PC-9 (cell line): ENCODE measurements at regions not wholly inside any gene's neighbourhood (a gene's known extent, or its start where the extent isn't known, plus 50 kb on each side); places are given as distances from the start of the nearest gene placed in this dataset.

Source experiments
- BruUV-seq: library from RNA; stranded (reverse); fragments of 400-500 nt; replicated peaks from 2 replicates; lab custom pipeline; 2021; lab: Mats Ljungman, UMichigan
- CTCF ChIA-PET: fragments of 300-600 bp; sonication (Branson Sonifier 250); formaldehyde crosslinking; loops from one replicate; lab custom pipeline; 2022; ENCODE audit warnings: antibody characterized with exemption; lab: Charles Lee
- POLR2A ChIA-PET: fragments of 300-600 bp; sonication (Branson Sonifier 250); formaldehyde crosslinking; loops from one replicate; lab custom pipeline; 2022; ENCODE audit warnings: antibody characterized with exemption; ENCODE audit not compliant: unreplicated experiment; lab: Charles Lee
- DNase-seq, 2 experiments: peaks; one replicate each; pipeline versions ENCODE4 v3.0.0 to v3.0.0-alpha.2; 2015 to 2022; ENCODE audit warnings: mixed read lengths in 1 of 2
- H2AFZ ChIP-seq: fragments of 200-600 bp; sonication (generic); 2 replicates; pipeline ENCODE4 v1.8.1; 2017; ENCODE audit warnings: antibody characterized with exemption
- H3F3A ChIP-seq: fragments of 200-600 bp; sonication (generic); 2 replicates; pipeline ENCODE4 v1.8.1; 2017; ENCODE audit warnings: antibody characterized with exemption, mild to moderate bottlenecking, low read depth; ENCODE audit not compliant: insufficient read depth
- H3K27ac ChIP-seq: fragments of 200-600 bp; sonication (generic); 2 replicates; pipeline ENCODE4 v1.6.1; 2016; ENCODE audit warnings: mixed run types
- H3K27me3 ChIP-seq: fragments of 200-600 bp; sonication (generic); 2 replicates; pipeline ENCODE4 v1.6.1; 2016; ENCODE audit warnings: low read depth, mixed run types; ENCODE audit not compliant: insufficient read depth
- H3K36me3 ChIP-seq: fragments of 200-600 bp; sonication (generic); 2 replicates; pipeline ENCODE4 v1.6.1; 2016; ENCODE audit warnings: low read depth, mixed run types
- H3K4me1 ChIP-seq: fragments of 200-600 bp; sonication (generic); replicated peaks from 2 replicates; pipeline ENCODE4 v1.6.1; 2016; ENCODE audit warnings: mixed run types; ENCODE audit not compliant: insufficient read depth
- H3K4me2 ChIP-seq: fragments of 200-600 bp; sonication (generic); 2 replicates; pipeline ENCODE4 v1.6.1; 2017; ENCODE audit warnings: mixed run types
- H3K4me3 ChIP-seq: fragments of 200-600 bp; sonication (generic); 2 replicates; pipeline ENCODE4 v1.6.1; 2016; ENCODE audit warnings: mixed run types
- H3K79me2 ChIP-seq: fragments of 200-600 bp; sonication (generic); 2 replicates; pipeline ENCODE4 v1.6.1; 2017; ENCODE audit warnings: low read depth, mixed run types
- H3K9me2 ChIP-seq: fragments of 200-600 bp; sonication (generic); 2 replicates; pipeline ENCODE4 v1.8.1; 2017; ENCODE audit warnings: mild to moderate bottlenecking; ENCODE audit not compliant: insufficient read depth
- H3K9me3 ChIP-seq: fragments of 200-600 bp; sonication (generic); 2 replicates; pipeline ENCODE4 v1.8.1; 2016; ENCODE audit warnings: low read depth; ENCODE audit not compliant: insufficient read depth
- H4K20me1 ChIP-seq: fragments of 200-600 bp; sonication (generic); 2 replicates; pipeline ENCODE4 v1.8.1; 2017; ENCODE audit not compliant: insufficient read depth
- EZH2 ChIP-seq: fragments of 200-600 bp; sonication (generic); IDR thresholded peaks from 2 replicates; pipeline ENCODE4 v1.8.0; 2017; ENCODE audit warnings: antibody characterized with exemption, low read depth
- intact Hi-C: fragments of 100-400 bp; cut with micrococcal nuclease; formaldehyde crosslinking; loops from one replicate; pipeline ENCODE4 v1.10.0; 2022; ENCODE audit not compliant: unreplicated experiment
- TF ChIP-seq, protein P1 (sequence below): fragments of 200-600 bp; sonication (generic); conservative IDR thresholded peaks from 2 replicates; pipeline ENCODE4 v1.6.1; 2017; ENCODE audit warnings: mixed run types, antibody characterized with exemption, mild to moderate bottlenecking, moderate library complexity

DNA sequence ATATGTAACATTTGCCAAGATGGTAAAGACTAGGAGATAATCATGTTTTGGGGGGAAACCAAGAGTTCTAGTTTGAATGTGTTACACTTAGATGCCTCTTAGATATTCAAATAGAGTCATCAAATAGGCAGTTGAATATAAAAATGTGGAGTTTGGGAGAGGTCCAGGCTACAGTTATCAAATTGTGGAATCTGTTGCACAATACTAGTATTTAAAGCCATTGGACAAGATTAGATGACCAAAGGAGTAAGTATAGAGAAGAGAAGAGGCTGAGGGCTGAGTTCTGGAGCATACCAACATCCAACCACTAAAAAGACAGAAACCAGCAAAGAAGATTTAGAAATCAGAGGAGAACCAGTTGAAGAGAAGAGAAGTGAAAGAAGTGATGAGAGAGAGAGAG lies 72.7 kb downstream of the NAA11 start:
- no peak overlapping the region for H3K4me3 ChIP-seq
- H3K9me3 ChIP-seq, result no peaks in the 10 kb centered on the region
- H3K9me2 ChIP-seq, result no peaks in the 10 kb centered on the region
- no peak for TF ChIP-seq EZH2
- TF ChIP-seq, protein P1, sequence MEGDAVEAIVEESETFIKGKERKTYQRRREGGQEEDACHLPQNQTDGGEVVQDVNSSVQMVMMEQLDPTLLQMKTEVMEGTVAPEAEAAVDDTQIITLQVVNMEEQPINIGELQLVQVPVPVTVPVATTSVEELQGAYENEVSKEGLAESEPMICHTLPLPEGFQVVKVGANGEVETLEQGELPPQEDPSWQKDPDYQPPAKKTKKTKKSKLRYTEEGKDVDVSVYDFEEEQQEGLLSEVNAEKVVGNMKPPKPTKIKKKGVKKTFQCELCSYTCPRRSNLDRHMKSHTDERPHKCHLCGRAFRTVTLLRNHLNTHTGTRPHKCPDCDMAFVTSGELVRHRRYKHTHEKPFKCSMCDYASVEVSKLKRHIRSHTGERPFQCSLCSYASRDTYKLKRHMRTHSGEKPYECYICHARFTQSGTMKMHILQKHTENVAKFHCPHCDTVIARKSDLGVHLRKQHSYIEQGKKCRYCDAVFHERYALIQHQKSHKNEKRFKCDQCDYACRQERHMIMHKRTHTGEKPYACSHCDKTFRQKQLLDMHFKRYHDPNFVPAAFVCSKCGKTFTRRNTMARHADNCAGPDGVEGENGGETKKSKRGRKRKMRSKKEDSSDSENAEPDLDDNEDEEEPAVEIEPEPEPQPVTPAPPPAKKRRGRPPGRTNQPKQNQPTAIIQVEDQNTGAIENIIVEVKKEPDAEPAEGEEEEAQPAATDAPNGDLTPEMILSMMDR, result no peak
- no peak overlapping the region for H2AFZ ChIP-seq
- H4K20me1 ChIP-seq, result no peaks in the 10 kb centered on the region
- DNase-seq, result no peak
- H3K27me3 ChIP-seq, result no peaks in the 10 kb centered on the region
- H3K4me1 ChIP-seq, result no peaks in the 10 kb centered on the region
- ChIA-PET POLR2A (no interaction called here), CTCF (no interaction called here)
- no peak overlapping the region for H3K4me2 ChIP-seq
- BruUV-seq, result no TSS peak
- no peaks in the 10 kb centered on the region for H3K36me3 ChIP-seq
- H3K79me2 ChIP-seq, result no peaks in the 10 kb centered on the region
- H3K27ac ChIP-seq, result no peak overlapping the region
- intact Hi-C loops, result no loop called here
- no peaks in the 10 kb centered on the region for H3F3A ChIP-seq

- Histone ChIP-seq H3F3A (no peaks in the 10 kb centered on the region), H3K36me3 (no peaks in the 10 kb centered on the region), H3K27ac (no peak overlapping the region), H3K79me2 (no peaks in the 10 kb centered on the region), H3K9me2 (no peaks in the 10 kb centered on the region), H4K20me1 (no peaks in the 10 kb centered on the region), H3K4me1 (no peaks in the 10 kb centered on the region), H3K4me3 (no peak overlapping the region), H2AFZ (no peak overlapping the region), H3K27me3 (no peaks in the 10 kb centered on the region), H3K4me2 (no peak overlapping the region), H3K9me3 (no peaks in the 10 kb centered on the region)
- no TSS peak for BruUV-seq
- no peak for DNase-seq
- CTCF ChIA-PET, result no interaction called here
- no peak for TF ChIP-seq EZH2
- TF ChIP-seq, protein P1, result no peak
- intact Hi-C loops, result no loop called here
- POLR2A ChIA-PET, result no interaction called here
These were observed 75.0 kb downstream of the NAA11 start for GRCh38 chr4:79250887-79251286.

GRCh38 chr4:79249881-79250503 lies 75.9 kb downstream of the NAA11 start:
- no peak overlapping the region for H3K4me2 ChIP-seq
- H3K4me3 ChIP-seq, result no peak overlapping the region
- H3K27ac ChIP-seq, result no peak overlapping the region
- no peak for DNase-seq
- no peaks in the 10 kb centered on the region for H3K9me3 ChIP-seq
- H3K9me2 ChIP-seq, result no peaks in the 10 kb centered on the region
- no peaks in the 10 kb centered on the region for H3K79me2 ChIP-seq
- CTCF ChIA-PET, result no interaction called here
- no peaks in the 10 kb centered on the region for H3K36me3 ChIP-seq
- H3K27me3 ChIP-seq, result no peaks in the 10 kb centered on the region
- no peak overlapping the region for H2AFZ ChIP-seq
- H4K20me1 ChIP-seq, result no peaks in the 10 kb centered on the region
- no peak for TF ChIP-seq EZH2
- TF ChIP-seq, protein P1, result no peak
- intact Hi-C loops, result no loop called here
- no peaks in the 10 kb centered on the region for H3F3A ChIP-seq
- POLR2A ChIA-PET, result no interaction called here
- BruUV-seq, result no TSS peak
- H3K4me1 ChIP-seq, result no peaks in the 10 kb centered on the region
